ENCODE measurements at regions not wholly inside any gene's neighbourhood (a gene's known extent, or its start where the extent isn't known, plus 50 kb on each side); places are given as distances from the start of the nearest gene placed in this dataset.
"Not testable (repeated sequence)": the region's sequence is repeated elsewhere in the genome, so short reads cannot be mapped to it uniquely, and the experiment has no call there.

DNA sequence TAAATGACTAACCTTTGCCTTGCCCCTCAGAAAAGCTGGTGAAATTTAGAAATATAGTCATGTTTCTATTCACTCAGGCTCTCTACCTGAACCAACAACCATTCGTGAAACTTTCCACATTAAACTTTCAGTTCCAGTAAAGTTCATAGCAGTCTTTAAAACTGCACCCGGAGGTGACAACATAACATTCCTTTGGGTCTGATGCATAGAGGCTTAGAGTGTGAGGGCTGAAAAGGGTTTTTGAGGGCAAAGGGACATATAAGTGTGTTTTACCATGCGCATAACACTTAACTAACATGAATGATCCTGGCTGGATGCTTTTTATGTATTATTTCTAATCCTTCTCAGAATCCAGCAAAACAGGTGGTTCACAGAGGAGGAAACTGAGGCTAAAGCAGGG, 471.7 kb upstream of the MCTP2 start:
- TF ChIP-seq, protein P1, sequence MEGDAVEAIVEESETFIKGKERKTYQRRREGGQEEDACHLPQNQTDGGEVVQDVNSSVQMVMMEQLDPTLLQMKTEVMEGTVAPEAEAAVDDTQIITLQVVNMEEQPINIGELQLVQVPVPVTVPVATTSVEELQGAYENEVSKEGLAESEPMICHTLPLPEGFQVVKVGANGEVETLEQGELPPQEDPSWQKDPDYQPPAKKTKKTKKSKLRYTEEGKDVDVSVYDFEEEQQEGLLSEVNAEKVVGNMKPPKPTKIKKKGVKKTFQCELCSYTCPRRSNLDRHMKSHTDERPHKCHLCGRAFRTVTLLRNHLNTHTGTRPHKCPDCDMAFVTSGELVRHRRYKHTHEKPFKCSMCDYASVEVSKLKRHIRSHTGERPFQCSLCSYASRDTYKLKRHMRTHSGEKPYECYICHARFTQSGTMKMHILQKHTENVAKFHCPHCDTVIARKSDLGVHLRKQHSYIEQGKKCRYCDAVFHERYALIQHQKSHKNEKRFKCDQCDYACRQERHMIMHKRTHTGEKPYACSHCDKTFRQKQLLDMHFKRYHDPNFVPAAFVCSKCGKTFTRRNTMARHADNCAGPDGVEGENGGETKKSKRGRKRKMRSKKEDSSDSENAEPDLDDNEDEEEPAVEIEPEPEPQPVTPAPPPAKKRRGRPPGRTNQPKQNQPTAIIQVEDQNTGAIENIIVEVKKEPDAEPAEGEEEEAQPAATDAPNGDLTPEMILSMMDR (conservative IDR thresholded peaks at IDR 0.05): no peak
- H3K27me3 Mint-ChIP-seq: peaks cover 4% of the 10 kb centered on the region

DNA sequence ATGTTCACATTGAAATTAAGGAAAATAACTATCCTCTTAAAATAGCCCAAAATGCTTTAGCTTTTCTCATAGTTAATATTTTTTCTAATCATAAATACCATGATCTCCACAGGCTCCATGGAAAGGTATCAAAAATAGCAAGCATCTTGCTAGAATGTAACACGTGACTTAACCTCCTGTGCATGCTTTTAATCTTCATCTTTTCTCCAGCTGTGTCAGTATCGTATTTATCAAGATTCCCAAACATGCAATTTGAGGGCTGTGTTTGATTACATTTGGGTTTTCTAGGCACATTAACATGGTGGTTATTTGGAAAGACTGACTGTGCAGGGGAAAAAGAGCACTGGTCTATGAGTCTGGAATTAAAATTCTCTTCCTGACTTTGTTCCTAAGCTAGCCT, 472.5 kb upstream of the MCTP2 start:
- TF ChIP-seq, protein P1 (conservative IDR thresholded peaks at IDR 0.05): no peak
- DNase-seq (ENCODE audit: extremely low spot score, unreplicated experiment): no peak
- no peaks in the 10 kb centered on the region for H3K36me3 Mint-ChIP-seq
- H3K27ac Mint-ChIP-seq: no peak overlapping the region
- H3K27me3 Mint-ChIP-seq: peaks cover 4% of the 10 kb centered on the region
- peaks cover 13% of the 10 kb centered on the region for H3K4me1 Mint-ChIP-seq (ENCODE audit: unreplicated experiment)
- no peak overlapping the region for H3K4me3 Mint-ChIP-seq
- H3K9me3 Mint-ChIP-seq: peaks cover 6% of the 10 kb centered on the region

More for the DNA sequence above, 471.7 kb upstream of the MCTP2 start:
- Mint-ChIP-seq H3K4me3 (no peak overlapping the region), H3K27ac (no peak overlapping the region), H3K4me1 (ENCODE audit: unreplicated experiment) (peaks cover 19% of the 10 kb centered on the region), H3K9me3 (peaks cover 6% of the 10 kb centered on the region), H3K36me3 (no peaks in the 10 kb centered on the region)
- no peak for DNase-seq (ENCODE audit: extremely low spot score, unreplicated experiment)

DNA sequence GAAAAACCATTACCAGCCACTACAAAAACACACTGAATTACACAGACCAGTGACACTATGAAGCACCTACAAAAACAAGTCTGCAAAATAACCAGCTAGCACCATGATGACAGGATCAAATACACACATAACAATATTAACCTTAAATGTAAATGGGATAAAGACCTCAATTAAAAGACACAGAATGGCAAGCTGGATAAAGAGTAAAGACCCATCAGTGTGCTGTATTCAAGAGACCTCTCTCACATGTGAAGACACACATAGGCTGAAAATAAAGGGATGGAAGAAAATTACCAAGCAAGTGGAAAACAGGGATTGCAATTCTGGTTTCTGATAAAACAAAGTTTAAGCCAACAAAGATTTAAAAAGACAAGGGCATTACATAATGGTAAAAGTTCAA, 482.7 kb upstream of the MCTP2 start:
- Mint-ChIP-seq H3K4me1 (ENCODE audit: unreplicated experiment) (no peaks in the 10 kb centered on the region), H3K27ac (no peak overlapping the region), H3K36me3 (no peaks in the 10 kb centered on the region), H3K9me3 (no peaks in the 10 kb centered on the region), H3K4me3 (no peak overlapping the region), H3K27me3 (no peaks in the 10 kb centered on the region)
- no peak for DNase-seq (ENCODE audit: extremely low spot score, unreplicated experiment)
- TF ChIP-seq, protein P1 (conservative IDR thresholded peaks at IDR 0.05): no peak

DNA sequence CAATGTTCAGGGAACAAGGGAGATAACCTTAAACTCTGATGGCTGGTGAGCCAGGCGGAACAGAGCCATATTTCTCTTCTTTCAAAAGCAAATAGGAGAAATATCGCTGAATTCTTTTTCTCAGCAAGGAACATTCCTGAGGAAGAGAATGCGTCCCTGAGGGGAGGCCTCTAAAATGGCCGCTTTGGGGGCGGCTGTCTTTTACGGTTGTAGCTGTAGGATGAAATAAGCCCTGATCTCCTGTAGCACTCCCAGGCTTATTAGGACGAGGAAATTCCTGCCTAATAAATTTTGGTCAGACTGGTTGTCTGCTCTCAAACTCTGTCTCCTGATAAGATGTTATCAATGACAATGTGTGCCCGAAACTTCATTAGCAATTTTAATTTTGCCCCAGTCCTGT, 496.4 kb upstream of the MCTP2 start:
- not testable (repeated sequence) for H3K36me3 Mint-ChIP-seq; H3K4me3 Mint-ChIP-seq; DNase-seq (ENCODE audit: extremely low spot score, unreplicated experiment); H3K4me1 Mint-ChIP-seq (ENCODE audit: unreplicated experiment); H3K27ac Mint-ChIP-seq; H3K27me3 Mint-ChIP-seq
- H3K9me3 Mint-ChIP-seq: peaks cover 10% of the 10 kb centered on the region

DNA sequence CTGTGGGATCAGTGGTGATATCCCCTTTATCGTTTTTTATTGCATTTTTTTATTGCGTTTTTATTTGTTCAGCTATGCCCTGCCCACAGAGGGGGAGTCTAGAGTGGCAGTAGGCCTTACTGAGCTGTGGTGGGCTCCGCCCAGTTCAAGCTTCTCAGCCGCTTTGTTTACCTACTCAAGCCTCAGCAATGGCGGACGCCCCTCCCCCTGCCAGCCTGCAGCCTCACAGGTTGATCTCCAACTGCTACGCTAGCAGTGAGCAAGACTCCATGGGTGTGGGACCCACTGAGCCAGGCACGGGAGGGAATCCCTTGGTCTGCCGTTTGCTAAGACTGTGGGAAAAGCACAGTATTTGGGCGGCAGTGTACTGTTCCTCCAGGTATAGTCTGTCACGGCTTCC, 500.6 kb upstream of the MCTP2 start:
- DNase-seq (ENCODE audit: extremely low spot score, unreplicated experiment): no peak
- no peaks in the 10 kb centered on the region for H3K27me3 Mint-ChIP-seq
- H3K4me1 Mint-ChIP-seq (ENCODE audit: unreplicated experiment): no peaks in the 10 kb centered on the region
- TF ChIP-seq, protein P1 (conservative IDR thresholded peaks at IDR 0.05): no peak
- H3K27ac Mint-ChIP-seq: no peak overlapping the region
- H3K4me3 Mint-ChIP-seq: no peak overlapping the region
- peaks cover 9% of the 10 kb centered on the region for H3K9me3 Mint-ChIP-seq
- H3K36me3 Mint-ChIP-seq: no peaks in the 10 kb centered on the region

DNA sequence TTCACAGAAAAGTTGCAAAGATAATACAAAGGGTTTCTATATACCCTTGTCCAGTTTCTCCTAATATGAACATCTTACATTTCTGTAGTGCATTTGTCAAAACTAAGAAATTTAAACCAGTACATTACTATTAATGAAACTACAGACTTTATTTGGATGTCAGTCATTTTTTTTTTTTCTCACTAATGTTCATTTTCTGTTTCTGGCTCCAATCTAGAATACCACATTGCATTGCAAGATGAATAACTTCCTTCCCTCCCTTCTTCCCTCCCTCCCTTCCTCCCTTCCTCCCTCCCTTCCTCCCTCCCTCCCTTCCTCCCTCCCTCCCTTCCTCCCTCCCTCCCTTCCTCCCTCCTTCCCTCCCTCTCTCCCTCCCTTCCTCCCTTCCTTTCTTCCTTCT, 509.2 kb upstream of the MCTP2 start:
- Mint-ChIP-seq H3K9me3 (peaks cover 19% of the 10 kb centered on the region), H3K27me3 (no peaks in the 10 kb centered on the region), H3K4me3 (no peak overlapping the region), H3K4me1 (ENCODE audit: unreplicated experiment) (no peaks in the 10 kb centered on the region), H3K27ac (no peak overlapping the region), H3K36me3 (no peaks in the 10 kb centered on the region)
- TF ChIP-seq, protein P1 (conservative IDR thresholded peaks at IDR 0.05): no peak
- DNase-seq (ENCODE audit: extremely low spot score, unreplicated experiment): no peak
